NCI-H446 treated with DMSO at 0.1 percent for 48 hours (cell line): ENCODE measurements at regions not wholly inside any gene's neighbourhood (a gene's known extent, or its start where the extent isn't known, plus 50 kb on each side); places are given as distances from the start of the nearest gene placed in this dataset.
"Not testable (repeated sequence)": the region's sequence is repeated elsewhere in the genome, so short reads cannot be mapped to it uniquely, and the experiment has no call there.

Experiments
- DNase-seq: peaks from one replicate; lab custom pipeline; 2025; lab: John Stamatoyannopoulos, UW

GRCh38 chr4:79611026-79611425 is 203.0 kb upstream of the GK2 start:
- no peak for DNase-seq

DNA sequence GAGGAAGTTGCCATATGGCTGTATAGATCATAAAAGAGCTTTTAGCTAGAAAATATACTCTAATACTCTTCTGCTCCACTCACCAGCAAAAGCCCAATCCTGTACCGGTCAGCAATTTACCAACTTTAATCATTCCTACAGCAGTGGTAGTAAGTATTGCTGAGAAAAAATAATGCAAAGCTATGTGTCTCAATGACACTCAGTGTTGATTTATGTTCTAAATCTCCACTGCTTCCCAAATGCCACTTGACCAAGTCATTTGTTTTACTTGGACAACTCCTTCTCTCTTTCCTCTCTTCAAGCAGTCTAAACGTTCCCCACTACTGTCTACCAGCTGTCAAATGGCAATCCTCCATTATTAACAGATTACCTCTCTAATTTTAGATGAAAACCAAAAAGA is 201.8 kb upstream of the GK2 start:
- DNase-seq = peak; percentile 20

- no peak for DNase-seq
Observed at GRCh38 chr4:79607979-79608378, 200.0 kb upstream of the GK2 start.

DNA sequence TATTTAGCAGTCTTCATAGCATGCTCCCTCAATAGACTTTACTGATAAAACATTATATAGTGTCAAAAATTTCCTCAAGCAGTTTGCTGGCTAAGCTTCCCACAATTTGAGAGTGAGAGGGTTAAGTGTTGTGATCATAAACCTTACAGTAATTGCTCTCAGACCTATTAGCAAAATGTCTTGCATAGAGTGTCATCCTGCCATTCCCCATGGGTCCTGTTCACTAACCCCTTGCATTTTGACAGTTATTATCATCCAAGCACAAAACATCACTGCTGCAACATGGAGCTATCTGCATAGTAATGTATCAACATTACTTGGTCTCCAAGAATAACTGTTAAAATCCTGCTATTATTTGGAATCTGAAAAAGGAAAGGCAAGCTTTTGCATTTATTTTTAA is 196.1 kb upstream of the GK2 start:
- no peak for DNase-seq

DNA sequence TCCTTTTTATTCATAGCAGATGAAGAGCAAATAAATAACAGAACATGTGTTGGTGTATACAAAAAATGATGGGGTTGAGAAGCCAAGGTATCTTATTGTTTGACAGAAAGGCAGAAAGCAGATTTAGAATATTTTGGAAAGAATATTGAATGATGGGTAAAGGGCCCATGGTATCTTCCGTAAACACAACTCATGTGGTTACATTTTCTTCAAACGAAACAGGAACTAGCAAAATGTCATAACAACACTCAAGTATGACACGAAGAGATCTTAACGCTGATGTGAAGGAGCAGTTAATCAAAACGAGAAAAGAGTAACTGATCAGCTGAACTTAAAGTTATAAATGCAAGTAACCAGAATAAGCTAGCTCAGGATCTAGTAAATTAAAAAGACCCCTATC is 195.7 kb upstream of the GK2 start:
- no peak for DNase-seq

DNA sequence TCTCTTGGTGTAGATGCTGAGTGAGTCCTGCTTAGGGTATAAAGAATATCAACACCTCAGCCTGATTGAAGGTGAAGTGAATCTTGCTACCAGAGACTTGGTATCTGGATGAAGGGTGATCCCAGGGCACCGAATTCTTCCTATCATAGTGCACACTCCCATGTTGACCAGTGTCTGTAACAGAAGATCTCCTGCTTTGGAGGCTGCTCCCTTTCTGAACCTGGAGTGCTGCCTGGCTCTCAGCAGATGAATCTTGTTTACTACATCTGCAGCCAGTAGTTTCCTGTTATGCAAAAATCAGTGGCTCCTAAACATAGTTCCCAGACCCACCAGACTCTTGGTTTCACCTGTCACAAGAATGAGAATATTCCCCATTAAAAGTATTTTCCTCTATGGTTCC is 191.7 kb upstream of the GK2 start:
- DNase-seq = no peak

DNA sequence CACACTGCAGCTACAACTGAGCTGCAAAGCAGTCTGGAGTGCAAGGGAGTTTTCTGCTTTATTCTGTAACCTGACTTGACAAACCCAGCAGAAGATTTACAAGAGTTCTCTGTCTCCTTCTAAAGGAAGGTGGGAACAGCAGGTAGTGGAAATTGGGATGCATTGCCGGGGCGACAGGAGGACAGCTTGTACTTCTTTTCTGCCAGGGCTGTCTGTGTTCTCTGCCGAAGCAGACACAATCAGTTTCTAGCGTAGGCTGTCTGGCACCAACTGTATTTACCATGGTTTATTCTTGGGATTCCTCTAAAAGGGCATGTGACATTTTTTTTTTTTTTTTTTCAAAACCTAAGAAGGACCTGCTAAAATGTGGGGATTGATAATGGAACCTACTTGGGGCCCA is 190.8 kb upstream of the GK2 start:
- DNase-seq = no peak

GRCh38 chr4:79598214-79598613 is 190.2 kb upstream of the GK2 start:
- no peak for DNase-seq

- DNase-seq = peak; percentile 22
Observed at GRCh38 chr4:79597266-79597665, 189.2 kb upstream of the GK2 start.

- DNase-seq = not testable (repeated sequence)
Observed at GRCh38 chr4:79592218-79592617, 184.2 kb upstream of the GK2 start.

- DNase-seq = no peak
Observed at GRCh38 chr4:79588679-79589078, 180.7 kb upstream of the GK2 start.

DNA sequence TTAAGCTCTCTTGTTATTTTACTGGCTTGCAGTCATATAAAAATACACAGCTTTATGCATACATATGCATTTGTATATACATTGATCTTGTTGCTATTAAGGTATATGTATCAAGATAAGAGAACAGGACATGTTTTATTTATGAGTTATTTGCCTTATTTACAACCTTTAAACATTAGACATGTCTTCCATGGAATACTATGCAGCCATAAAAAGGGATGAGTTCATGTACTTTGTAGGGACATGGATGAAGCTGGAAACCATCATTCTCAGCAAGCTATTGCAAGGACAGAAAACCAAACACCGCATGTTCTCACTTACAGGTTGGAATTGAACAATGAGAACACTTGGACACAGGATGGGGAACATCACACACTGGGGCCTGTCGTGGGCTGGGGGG is 179.2 kb upstream of the GK2 start:
- not testable (repeated sequence) for DNase-seq

GRCh38 chr4:79585834-79586233 is 177.8 kb upstream of the GK2 start:
- no peak for DNase-seq

DNA sequence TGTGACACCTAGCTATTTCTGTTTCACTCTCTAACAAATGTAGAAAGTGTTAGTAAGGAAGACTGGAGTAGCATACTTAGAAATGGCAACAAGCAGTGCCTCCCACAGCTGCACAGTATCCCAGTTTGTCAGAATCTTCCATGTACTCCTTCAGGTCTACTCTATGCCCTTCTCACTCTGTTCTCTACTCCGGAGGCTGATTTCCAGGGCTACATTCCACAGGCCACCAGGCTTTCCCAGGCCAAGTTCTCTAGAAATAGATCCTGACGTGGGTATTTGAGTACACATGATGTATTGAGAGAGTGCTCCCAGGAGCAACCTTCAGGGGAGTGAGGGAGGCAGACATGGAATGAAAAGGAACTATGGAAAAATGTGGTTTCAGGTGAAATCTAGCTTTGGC is 177.3 kb upstream of the GK2 start:
- no peak for DNase-seq

DNA sequence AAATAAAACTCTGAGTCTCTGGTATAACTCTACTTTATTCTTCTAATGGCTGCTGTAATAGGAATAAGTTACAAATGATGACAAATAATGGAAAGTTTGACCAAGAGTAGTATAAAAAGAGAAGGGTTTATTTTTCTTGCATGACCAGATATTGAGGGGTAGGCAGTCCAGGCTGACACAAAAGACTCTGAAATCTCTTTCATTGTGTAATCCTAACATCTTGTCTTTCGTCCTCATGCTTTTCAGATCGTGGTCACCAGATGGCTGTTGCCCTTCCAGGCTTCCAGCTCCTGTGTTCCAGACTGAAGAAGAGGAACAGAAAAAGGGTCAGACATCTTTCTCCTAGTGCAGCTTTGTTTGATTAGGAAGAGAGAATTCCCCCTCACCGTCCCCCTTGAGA is 176.9 kb upstream of the GK2 start:
- DNase-seq = no peak

- no peak for DNase-seq
Observed at GRCh38 chr4:79584352-79584751, 176.3 kb upstream of the GK2 start.

DNA sequence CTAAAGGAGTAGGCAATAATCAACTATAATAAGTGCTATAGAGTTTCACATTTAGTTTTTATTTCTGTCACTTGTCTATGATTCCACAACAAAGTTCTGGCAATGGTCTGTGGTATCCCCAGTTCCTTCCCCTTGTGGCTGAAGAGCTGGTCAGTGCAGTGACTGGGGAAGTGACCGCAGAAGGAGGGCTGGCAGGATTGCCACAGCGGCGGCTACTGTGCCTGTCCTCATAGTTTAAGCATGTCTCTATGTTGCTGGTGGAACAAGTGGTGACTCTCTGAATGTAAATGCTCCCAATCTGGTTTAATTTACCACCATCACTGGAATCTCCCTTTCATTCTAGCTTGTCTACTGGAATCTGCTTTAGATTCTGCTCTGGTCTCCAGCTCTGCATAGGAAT is 170.6 kb upstream of the GK2 start:
- DNase-seq = no peak

GRCh38 chr4:79576429-79576753 is 168.4 kb upstream of the GK2 start:
- peak; percentile 57 for DNase-seq

GRCh38 chr4:79575709-79576428 is 167.8 kb upstream of the GK2 start:
- no peak for DNase-seq

DNA sequence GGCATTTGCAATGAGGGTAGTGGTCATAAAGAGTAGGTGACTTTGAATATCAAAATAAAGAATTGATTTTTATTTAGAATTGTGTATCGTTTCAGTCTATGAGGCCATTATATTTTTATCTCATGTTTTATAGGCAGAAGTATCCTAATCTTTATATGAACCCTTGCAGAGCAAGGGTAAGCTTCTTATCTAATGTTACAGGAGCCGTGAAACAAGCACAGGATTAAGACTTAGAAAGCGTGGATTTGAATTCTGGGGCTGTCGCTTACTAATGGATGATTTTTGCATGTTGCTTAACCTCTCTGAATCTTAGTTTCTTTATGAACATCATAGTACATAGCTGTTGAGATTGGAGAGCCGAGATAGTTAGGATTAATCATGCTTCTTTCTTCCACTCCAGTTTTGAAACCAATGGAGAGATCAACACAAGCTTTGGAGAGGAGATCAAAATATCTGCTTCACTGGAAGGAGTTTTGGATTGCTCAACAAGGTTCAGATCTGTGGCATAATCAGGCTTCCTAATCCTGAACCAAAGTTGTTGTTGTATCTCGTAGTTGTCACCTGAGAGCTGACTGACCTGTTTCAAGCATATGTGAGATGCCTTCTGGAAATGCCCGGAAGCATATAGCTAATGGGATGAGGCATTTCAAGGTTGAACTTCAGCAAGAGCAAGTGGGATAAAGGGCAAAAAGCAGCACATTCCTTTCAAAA is 166.9 kb upstream of the GK2 start:
- no peak for DNase-seq

DNA sequence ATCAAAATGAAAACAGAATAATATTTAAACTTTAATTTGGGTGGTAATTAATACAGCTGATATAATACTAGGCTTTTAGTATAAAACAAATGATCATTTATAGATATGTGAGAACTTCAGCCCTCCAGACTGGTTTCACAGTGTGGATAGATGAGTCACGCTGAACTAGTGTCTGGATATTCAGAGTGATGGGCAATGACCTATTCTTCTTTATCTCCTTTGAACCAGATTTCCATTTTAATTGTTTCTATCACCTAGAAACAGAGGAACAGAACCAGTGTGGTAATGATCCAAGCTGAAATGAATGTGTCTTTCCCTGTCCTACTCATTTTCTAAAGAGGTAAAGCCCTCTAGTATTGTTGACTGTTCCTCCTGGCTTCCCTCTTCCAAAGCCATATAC is 155.2 kb upstream of the GK2 start:
- DNase-seq = no peak

- DNase-seq = no peak
Observed at GRCh38 chr4:79561751-79562150, 153.7 kb upstream of the GK2 start.

DNA sequence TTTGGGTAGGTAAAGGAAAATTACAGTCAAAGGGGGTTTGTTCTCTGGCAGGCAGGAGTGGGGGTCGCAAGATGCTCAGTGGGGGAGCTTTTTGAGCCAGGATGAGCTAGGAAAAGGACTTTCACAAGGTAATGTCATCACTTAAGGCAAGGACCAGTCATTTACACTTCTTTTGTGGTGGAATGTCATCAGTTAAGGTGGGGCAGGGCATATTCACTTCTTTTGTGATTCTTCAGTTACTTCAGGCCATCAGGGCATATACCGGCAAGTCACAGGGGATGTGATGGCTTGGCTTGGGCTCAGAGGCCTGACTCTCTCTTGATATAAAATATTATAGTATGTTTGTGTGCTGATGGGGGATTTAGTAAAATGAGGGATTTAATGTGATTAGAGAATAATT is 151.4 kb upstream of the GK2 start:
- not testable (repeated sequence) for DNase-seq

DNA sequence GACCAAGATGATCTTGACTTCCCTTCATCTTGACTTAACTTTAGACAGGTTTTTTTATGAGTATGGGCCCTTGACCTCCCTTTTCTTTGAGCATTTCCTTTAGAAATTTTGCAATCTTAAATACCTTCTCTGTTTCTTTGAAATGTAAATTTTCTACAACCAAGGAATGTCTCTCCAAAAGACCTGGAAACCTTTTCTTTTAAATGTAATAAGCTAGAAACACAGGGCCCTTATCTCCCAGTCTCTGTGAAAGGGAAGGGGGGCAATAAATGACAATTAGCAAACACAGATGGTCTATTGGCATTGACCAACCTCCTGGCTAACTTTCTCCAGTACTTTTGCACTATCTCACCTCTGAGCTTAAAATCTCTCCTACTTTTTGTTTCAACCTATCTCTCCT is 144.3 kb upstream of the GK2 start:
- DNase-seq = no peak
